OCI-LY3 (cell line): ENCODE measurements at regions not wholly inside any gene's neighbourhood (a gene's known extent, or its start where the extent isn't known, plus 50 kb on each side); places are given as distances from the start of the nearest gene placed in this dataset.

Experiments used
- H2AFZ ChIP-seq: fragments of 200-600, 300-600 bp; shearing (Covaris generic); 2 replicates; pipeline ENCODE4 v1.6.0; 2014; ENCODE audit warnings: antibody characterized with exemption, low read depth, low read length
- H3K27ac ChIP-seq: fragments of 200-600, 300-600 bp; sonication (generic); 2 replicates; pipeline ENCODE4 v1.5.1; 2014; ENCODE audit warnings: mild to moderate bottlenecking, low read length, moderate library complexity, mixed read lengths
- H3K27me3 ChIP-seq: fragments of 200-600, 300-600 bp; sonication (generic); 2 replicates; pipeline ENCODE4 v1.6.1; 2014; ENCODE audit warnings: low read depth, low read length, mixed read lengths
- H3K36me3 ChIP-seq: fragments of 200-600, 300-600 bp; sonication (generic); replicated peaks from 2 replicates; pipeline ENCODE3; 2014; ENCODE audit warnings: low read depth, low read length, mixed read lengths
- H3K4me1 ChIP-seq: fragments of 300-600, 200-600 bp; sonication (generic); 2 replicates; pipeline ENCODE4 v1.6.1; 2014; ENCODE audit warnings: low read length, mixed read lengths
- H3K4me2 ChIP-seq: fragments of 200-600, 300-600 bp; sonication (generic); 2 replicates; pipeline ENCODE4 v1.6.1; 2014; ENCODE audit warnings: low read length, mixed read lengths
- H3K4me3 ChIP-seq: fragments of 300-600, 200-600 bp; sonication (generic); 2 replicates; pipeline ENCODE4 v1.5.1; 2014; ENCODE audit warnings: antibody characterized with exemption, mild to moderate bottlenecking, low read length, moderate library complexity
- H3K79me2 ChIP-seq: fragments of 300-600, 200-600 bp; shearing (Covaris generic); 2 replicates; pipeline ENCODE4 v1.6.1; 2014; ENCODE audit warnings: mild to moderate bottlenecking, low read length, mixed read lengths
- H3K9ac ChIP-seq: fragments of 300-600, 200-600 bp; shearing (Covaris generic); 2 replicates; pipeline ENCODE4 v1.6.0; 2014; ENCODE audit warnings: mild to moderate bottlenecking, low read length, moderate library complexity
- H3K9me3 ChIP-seq: fragments of 200-600, 300-600 bp; shearing (Covaris generic); 2 replicates; pipeline ENCODE4 v1.6.1; 2014; ENCODE audit warnings: low read length, mixed read lengths; ENCODE audit not compliant: insufficient read depth
- H4K20me1 ChIP-seq: fragments of 200-600, 300-600 bp; sonication (generic); 2 replicates; pipeline ENCODE4 v1.6.1; 2016; ENCODE audit warnings: low read length, mixed read lengths; ENCODE audit not compliant: insufficient read depth
- EZH2phosphoT487 ChIP-seq: fragments of 200-600 bp; shearing (Covaris generic); IDR thresholded peaks from 2 replicates; pipeline ENCODE4 v1.6.1; 2018; ENCODE audit warnings: antibody characterized with exemption, mixed run types, low read depth
- TF ChIP-seq, protein P1 (sequence below): fragments of 200-600, 300-600 bp; sonication (generic); IDR thresholded peaks from 2 replicates; pipeline ENCODE4 v1.5.1; 2014; ENCODE audit warnings: antibody characterized with exemption, low read length, low read depth

DNA sequence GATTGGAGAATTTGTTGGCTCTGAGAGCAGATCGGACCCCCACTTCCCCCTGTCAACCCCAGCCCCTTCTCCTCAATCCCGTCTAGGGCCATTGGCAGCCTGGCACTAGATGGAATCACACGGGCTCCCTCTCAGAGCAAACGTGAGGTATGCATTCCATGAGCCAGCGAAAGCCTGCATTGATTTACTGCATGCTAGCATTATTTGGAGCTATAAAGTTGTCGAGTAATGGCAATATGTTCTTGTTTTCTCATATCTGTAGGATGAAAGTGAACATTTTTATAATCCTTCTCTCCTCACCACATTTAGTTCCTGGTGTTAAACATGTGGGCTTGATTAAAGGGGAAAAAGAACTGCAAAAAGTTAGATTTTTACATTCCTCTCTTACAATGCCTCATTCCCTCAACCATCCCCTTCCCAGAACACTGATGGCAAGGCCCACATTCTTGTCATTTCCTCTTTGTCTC is 159.2 kb downstream of the SPRY1 start:
- Histone ChIP-seq H3K27ac (no peak overlapping the region), H3K27me3 (peaks cover 17% of the 10 kb centered on the region), H3K36me3 (no peaks in the 10 kb centered on the region), H3K9me3 (no peaks in the 10 kb centered on the region), H2AFZ (no peak overlapping the region), H3K4me3 (no peak overlapping the region), H3K4me1 (no peaks in the 10 kb centered on the region), H3K9ac (no peak overlapping the region), H4K20me1 (no peaks in the 10 kb centered on the region), H3K79me2 (no peaks in the 10 kb centered on the region), H3K4me2 (no peak overlapping the region)
- TF ChIP-seq, protein P1, sequence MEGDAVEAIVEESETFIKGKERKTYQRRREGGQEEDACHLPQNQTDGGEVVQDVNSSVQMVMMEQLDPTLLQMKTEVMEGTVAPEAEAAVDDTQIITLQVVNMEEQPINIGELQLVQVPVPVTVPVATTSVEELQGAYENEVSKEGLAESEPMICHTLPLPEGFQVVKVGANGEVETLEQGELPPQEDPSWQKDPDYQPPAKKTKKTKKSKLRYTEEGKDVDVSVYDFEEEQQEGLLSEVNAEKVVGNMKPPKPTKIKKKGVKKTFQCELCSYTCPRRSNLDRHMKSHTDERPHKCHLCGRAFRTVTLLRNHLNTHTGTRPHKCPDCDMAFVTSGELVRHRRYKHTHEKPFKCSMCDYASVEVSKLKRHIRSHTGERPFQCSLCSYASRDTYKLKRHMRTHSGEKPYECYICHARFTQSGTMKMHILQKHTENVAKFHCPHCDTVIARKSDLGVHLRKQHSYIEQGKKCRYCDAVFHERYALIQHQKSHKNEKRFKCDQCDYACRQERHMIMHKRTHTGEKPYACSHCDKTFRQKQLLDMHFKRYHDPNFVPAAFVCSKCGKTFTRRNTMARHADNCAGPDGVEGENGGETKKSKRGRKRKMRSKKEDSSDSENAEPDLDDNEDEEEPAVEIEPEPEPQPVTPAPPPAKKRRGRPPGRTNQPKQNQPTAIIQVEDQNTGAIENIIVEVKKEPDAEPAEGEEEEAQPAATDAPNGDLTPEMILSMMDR, result no peak
- no peak for TF ChIP-seq EZH2phosphoT487

DNA sequence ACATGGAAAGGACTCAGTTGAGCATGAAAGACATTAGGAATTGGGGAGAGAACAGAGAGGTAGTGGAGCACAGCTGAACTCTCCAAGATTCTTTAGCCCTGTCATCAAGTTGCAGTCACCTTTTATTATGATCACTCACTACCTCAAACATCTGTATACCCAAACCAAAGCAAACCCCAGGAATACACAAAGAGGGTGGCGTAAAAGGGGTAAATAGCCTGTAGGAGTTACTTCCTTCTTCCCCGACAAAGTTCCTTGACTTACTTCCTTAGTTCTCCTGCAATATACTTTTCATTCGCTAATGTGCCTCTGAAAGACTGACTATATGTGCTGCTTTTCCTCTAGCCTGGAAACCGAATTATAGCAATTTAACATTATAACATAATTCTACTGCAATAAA is 159.9 kb downstream of the SPRY1 start:
- no peak overlapping the region for H3K27ac ChIP-seq
- H3K4me1 ChIP-seq, result no peaks in the 10 kb centered on the region
- no peaks in the 10 kb centered on the region for H3K9me3 ChIP-seq
- H3K27me3 ChIP-seq, result peaks cover 19% of the 10 kb centered on the region
- no peak overlapping the region for H3K4me3 ChIP-seq
- no peak overlapping the region for H2AFZ ChIP-seq
- no peaks in the 10 kb centered on the region for H3K36me3 ChIP-seq
- TF ChIP-seq EZH2phosphoT487, result no peak
- TF ChIP-seq, protein P1, result no peak
- H3K79me2 ChIP-seq, result no peaks in the 10 kb centered on the region
- H3K9ac ChIP-seq, result no peak overlapping the region
- no peaks in the 10 kb centered on the region for H4K20me1 ChIP-seq
- no peak overlapping the region for H3K4me2 ChIP-seq

DNA sequence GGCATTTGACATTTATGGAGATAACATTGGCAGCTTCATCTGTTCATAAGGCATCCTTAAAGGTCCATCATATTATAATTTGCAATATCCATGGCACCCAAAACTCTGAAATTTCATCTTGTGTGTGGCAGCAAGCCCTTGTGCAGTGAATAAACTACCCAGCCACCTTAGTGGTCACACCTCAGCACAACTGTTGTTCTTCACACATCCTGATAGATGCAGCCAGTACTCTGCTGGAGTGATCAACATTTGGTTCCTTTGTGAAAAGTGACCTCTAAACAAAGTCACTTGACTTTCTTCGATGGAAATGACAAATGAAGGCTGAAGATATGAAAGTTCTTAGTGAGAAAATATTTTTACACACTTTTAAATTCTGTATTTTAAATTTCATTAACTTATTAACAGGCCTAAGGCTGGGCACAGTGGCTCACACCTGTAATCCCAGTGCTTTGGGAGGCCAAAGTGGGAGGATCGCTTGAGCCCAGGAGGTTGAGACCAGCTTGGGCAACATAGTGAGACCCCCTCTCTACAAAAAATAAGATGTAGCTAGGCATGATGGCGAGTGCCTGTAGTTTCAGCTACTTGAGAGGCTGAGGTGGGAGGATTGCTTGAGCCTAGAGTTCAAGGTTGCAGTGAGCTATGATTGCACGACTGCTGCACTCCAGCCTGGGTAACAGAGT is 161.4 kb downstream of the SPRY1 start:
- Histone ChIP-seq H3K79me2 (no peaks in the 10 kb centered on the region), H2AFZ (no peak overlapping the region), H3K27ac (no peak overlapping the region), H3K4me1 (no peaks in the 10 kb centered on the region), H3K36me3 (no peaks in the 10 kb centered on the region), H3K9me3 (no peaks in the 10 kb centered on the region), H3K9ac (no peak overlapping the region), H3K4me3 (no peak overlapping the region), H3K27me3 (peaks cover 24% of the 10 kb centered on the region), H3K4me2 (no peak overlapping the region), H4K20me1 (no peaks in the 10 kb centered on the region)
- TF ChIP-seq, protein P1, result no peak
- no peak for TF ChIP-seq EZH2phosphoT487

DNA sequence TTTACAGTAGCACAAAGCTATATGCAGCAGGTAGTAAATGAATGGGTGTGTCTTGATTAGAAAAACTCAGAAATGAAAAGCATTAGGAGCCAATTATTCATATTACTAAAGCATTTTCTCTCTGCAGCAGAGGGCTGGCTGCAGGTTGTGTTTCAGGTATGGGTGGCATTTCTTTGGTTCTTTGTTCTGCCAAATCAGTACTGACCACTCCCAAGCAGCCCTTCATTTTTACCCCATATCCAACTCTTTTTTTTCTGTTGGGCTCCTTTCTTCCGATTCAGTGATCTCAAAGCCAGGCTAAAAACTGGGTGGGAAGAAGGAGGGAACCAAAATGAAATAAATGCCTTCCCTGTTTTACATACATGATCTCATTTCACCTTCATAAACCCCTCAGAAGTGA is 162.3 kb downstream of the SPRY1 start:
- Histone ChIP-seq H4K20me1 (no peaks in the 10 kb centered on the region), H3K27ac (no peak overlapping the region), H3K4me1 (no peaks in the 10 kb centered on the region), H3K9me3 (no peaks in the 10 kb centered on the region), H2AFZ (no peak overlapping the region), H3K9ac (no peak overlapping the region), H3K4me3 (no peak overlapping the region), H3K27me3 (peaks cover 24% of the 10 kb centered on the region), H3K4me2 (no peak overlapping the region), H3K36me3 (no peaks in the 10 kb centered on the region), H3K79me2 (no peaks in the 10 kb centered on the region)
- TF ChIP-seq, protein P1, result no peak
- TF ChIP-seq EZH2phosphoT487, result no peak
